ENCODE measurements at regions not wholly inside any gene's neighbourhood (a gene's known extent, or its start where the extent isn't known, plus 50 kb on each side); places are given as distances from the start of the nearest gene placed in this dataset.

DNA sequence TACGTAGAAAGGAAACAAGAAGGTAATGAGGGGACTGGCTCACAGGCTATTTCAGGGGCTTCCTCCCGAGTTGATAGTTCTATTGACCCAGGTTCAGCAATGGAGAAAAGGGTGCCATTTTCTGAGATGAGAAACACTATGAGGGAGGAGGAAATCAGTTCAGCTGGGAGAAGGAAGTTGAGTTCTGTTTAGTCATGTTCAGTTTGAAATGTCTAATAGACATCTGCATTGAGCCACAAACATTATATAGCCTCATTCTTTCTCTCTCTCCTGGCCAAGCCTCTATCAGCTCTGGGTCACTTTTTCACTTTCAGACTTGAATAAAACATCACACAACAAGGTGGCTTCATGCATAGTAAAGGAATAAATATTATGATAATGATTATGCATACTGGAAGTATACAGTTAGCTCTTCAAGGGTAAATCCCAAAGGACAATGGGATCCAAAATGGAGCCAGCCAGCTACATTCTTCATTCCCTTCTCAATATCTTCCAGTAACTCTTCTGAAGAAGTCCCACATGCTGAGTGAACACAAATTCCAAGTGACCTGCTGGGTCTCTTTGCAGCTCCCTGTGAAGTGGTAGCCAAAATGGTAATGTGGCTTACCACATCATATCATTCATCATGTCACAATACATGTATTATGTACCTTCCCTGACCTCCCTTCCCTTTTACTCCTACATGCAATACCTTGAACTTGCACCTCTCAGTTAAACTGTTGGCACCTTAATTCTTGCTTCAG, 80.9 kb upstream of the CD44 start:
- no peak for DNase-seq (ENCODE audit: low read depth)
- TF ChIP-seq, protein P1, sequence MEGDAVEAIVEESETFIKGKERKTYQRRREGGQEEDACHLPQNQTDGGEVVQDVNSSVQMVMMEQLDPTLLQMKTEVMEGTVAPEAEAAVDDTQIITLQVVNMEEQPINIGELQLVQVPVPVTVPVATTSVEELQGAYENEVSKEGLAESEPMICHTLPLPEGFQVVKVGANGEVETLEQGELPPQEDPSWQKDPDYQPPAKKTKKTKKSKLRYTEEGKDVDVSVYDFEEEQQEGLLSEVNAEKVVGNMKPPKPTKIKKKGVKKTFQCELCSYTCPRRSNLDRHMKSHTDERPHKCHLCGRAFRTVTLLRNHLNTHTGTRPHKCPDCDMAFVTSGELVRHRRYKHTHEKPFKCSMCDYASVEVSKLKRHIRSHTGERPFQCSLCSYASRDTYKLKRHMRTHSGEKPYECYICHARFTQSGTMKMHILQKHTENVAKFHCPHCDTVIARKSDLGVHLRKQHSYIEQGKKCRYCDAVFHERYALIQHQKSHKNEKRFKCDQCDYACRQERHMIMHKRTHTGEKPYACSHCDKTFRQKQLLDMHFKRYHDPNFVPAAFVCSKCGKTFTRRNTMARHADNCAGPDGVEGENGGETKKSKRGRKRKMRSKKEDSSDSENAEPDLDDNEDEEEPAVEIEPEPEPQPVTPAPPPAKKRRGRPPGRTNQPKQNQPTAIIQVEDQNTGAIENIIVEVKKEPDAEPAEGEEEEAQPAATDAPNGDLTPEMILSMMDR (IDR thresholded peaks at IDR 0.05; ENCODE audit: insufficient read depth, low read length): no peak

DNA sequence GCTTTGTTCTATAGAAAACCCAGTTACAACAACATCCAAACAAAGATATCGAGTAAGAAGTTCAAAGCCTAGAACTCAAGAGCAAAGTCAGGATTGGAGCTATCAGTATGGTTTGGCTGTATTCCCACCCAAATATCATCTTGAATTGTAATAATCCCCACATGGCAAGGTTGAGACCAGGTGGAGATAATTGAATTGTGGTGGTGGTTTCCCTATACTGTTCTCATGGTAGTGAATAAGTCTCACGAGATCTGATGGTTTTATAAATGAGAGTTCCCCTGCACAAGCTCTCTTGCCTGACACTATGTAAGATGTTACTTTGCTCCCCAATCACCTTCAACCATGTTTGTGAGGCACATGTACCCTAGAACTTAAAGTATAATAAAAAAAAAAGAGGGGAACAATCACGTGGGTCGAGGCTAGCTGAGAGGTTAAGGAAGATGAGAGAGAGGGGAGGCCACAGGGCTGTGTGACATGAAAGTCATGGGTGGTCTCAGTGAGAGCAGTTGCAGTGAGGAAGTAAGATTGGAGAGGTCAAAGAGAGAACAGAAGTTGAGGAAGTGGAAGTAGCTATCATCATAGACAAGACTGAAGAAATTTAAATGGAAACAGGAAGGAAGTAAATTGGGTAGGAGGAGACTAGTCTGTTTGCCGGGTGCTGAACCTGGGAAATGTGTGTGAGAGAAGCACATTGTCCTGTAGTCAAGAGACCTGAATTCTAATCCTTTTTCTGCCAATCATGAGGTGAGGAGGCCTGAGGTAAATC, 80.1 kb upstream of the CD44 start:
- no peak overlapping the region for H3K4me3 ChIP-seq (ENCODE audit: low read depth, low read length)
- TF ChIP-seq, protein P1 (IDR thresholded peaks at IDR 0.05; ENCODE audit: insufficient read depth, low read length): no peak
- no peak for DNase-seq (ENCODE audit: low read depth)

More for the DNA sequence above, 80.9 kb upstream of the CD44 start:
- H3K4me3 ChIP-seq (ENCODE audit: low read depth, low read length): no peak overlapping the region

DNA sequence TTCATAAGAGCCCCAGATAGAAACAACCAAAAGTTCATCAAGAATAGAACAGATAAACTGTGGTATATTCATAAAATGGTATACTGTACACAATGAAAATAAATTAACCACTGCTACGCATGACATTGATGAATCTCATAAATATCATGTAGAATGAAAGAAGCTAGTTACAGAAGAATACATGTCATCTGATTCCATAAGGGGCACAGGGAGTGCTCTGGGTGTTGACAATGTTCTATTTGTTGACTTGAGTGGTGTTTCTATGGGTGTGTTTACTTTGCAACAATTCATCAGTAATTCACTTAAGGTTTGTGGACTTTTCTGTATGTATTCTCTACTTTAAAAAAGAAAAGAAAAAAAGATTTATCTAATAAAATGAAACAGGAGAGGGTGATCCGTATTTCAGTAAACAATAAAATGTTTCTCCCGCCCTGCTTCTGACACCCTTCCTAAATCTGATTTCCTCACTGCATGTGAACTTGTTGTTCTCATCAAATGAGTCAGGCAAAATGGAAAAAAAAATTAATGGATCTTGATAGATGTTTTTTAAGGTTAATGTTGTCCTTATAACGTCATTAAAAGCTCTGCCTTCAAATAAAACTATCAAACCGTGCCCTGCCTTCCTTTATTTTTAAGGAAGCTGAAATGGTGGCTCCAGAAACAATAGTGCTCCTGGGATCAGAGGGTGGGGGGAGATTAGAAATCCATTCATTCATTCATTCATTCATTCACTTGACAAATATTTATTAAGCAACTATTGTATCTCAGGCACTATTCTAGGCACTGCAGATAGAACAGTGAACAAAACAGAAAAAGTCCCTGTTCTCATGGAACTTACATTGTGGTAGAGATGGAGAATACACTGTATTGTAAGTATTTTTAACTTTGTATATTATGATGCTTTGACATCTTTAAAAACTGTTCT, 77.2 kb upstream of the CD44 start:
- TF ChIP-seq, protein P1 (IDR thresholded peaks at IDR 0.05; ENCODE audit: insufficient read depth, low read length): no peak
- no peak for DNase-seq (ENCODE audit: low read depth)
- no peak overlapping the region for H3K4me3 ChIP-seq (ENCODE audit: low read depth, low read length)

DNA sequence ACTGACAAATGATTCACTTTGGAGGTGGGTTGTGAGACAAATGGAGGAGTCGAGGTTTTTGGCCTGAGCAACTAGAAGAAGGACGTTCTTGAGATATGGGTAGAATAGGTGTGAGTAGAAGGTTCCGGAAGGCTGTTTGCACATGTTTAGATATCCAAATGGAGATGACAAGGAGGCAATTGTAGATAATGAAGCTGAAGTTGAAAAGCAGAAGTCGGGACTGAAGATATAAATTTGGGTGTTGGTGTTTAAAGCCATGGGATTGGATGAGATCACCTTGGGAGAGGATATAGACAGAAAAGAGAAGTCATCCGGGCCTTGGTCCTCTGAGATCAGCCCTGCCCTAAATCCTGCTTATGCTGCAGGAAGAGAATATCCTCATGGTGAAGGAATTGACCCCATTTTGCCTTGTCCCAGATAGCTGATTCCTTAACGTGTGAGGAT, 75.5 kb upstream of the CD44 start:
- no peak overlapping the region for H3K4me3 ChIP-seq (ENCODE audit: low read depth, low read length)
- no peak for DNase-seq (ENCODE audit: low read depth)
- TF ChIP-seq, protein P1 (IDR thresholded peaks at IDR 0.05; ENCODE audit: insufficient read depth, low read length): no peak

DNA sequence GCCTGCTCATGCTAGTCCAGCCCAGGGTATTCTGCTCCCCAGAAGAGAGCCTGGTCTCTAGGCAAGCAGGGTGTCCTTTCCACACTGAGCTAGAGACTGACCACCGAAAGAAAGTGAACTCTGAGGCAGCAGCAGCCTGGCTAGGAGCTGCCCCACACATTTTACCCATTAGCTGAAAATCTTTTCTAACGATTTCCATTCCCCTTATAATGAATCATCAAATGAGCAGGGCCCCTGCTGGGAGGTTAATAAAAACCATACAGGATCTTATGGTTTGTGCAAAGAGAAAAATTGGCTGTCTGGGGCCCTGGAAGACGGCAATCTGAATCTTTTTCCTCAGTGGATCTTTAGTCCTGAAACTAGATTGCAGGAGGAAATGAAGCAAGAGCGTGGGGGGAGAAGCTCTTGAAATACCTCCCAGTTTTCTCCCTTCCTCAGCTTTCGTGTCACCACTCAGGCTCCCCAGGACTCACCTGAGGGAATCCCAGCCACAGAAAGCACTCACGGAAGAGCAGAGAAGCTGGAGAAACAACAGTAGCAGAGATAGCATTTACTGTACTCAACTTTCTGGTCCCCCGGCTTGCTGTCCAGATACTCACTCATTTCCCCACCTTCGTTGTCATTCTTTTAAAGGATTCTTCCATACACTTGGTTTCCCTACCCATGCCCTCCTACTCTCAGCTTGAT, 74.7 kb upstream of the CD44 start:
- no peak overlapping the region for H3K4me3 ChIP-seq (ENCODE audit: low read depth, low read length)
- TF ChIP-seq, protein P1 (IDR thresholded peaks at IDR 0.05; ENCODE audit: insufficient read depth, low read length): peak; percentile 5
- DNase-seq (ENCODE audit: low read depth): peak; percentile 66

DNA sequence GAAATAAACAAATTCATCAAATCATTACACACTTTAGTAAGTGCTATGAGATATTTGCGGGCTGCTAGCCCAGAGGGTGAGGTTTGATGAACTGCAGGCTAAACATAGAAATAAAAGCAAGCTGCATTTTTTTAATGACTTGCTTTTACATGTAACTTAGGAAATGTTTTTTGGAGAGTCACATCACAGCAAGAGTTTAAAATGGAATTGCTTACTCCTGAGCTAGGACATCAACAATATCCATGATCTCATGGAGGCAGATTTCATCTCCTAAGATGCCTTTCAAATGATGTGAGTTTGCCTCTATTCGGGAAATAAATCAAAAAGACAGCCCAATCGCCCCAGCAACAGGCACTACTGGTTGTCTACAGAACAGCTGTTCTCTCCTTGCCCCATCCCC, 73.4 kb upstream of the CD44 start:
- peak; percentile 56 for DNase-seq (ENCODE audit: low read depth)
- TF ChIP-seq, protein P1 (IDR thresholded peaks at IDR 0.05; ENCODE audit: insufficient read depth, low read length): no peak
- no peak overlapping the region for H3K4me3 ChIP-seq (ENCODE audit: low read depth, low read length)
